Spleen (tissue), 11 donors: ENCODE measurements at regions not wholly inside any gene's neighbourhood (a gene's known extent, or its start where the extent isn't known, plus 50 kb on each side); places are given as distances from the start of the nearest gene placed in this dataset.

ENCODE experiments used
- DNase-seq: peaks from one replicate; pipeline ENCODE4 v3.0.0-alpha.2; 2020
- H3K27ac ChIP-seq, 8 donors: fragments of 200-600 bp; sonication (generic) in 7 of 8; 1 replicate in 4 of 8; 2 replicates in 4 of 8; pipeline versions ENCODE4 v1.5.0 to v1.8.0; 2016 to 2021; ENCODE audit warnings: inconsistent platforms in 4 of 8, mild to moderate bottlenecking in 4 of 8, moderate library complexity in 1 of 8
- H3K27me3 ChIP-seq, 7 donors: fragments of 200-600 bp; sonication (generic) in 6 of 7; replicated peaks in 1 of 7; 1 replicate in 4 of 7; 2 replicates in 3 of 7; pipeline versions ENCODE4 v1.5.0 to v1.8.0; 2016 to 2021; ENCODE audit warnings: inconsistent platforms in 3 of 7, mild to moderate bottlenecking in 1 of 7
- H3K36me3 ChIP-seq, 6 donors: fragments of 200-600 bp; sonication (generic) in 5 of 6; 1 replicate in 4 of 6; 2 replicates in 2 of 6; pipeline versions ENCODE4 v1.5.0 to v1.8.0; 2016 to 2021; ENCODE audit warnings: inconsistent platforms in 2 of 6
- H3K4me1 ChIP-seq, 6 donors: fragments of 200-600 bp; sonication (generic) in 5 of 6; 1 replicate in 3 of 6; 2 replicates in 3 of 6; pipeline versions ENCODE4 v1.5.0 to v1.8.0; 2016 to 2021; ENCODE audit warnings: inconsistent platforms in 3 of 6
- H3K4me3 ChIP-seq, 8 donors: fragments of 200-600 bp; sonication (generic) in 7 of 8; 1 replicate in 4 of 8; 2 replicates in 4 of 8; pipeline versions ENCODE4 v1.5.0 to v1.8.0; 2016 to 2021; ENCODE audit warnings: inconsistent platforms in 4 of 8, mild to moderate bottlenecking in 4 of 8, moderate library complexity in 2 of 8
- H3K9me3 ChIP-seq, 8 donors: fragments of 200-600 bp; sonication (generic) in 7 of 8; 1 replicate in 4 of 8; 2 replicates in 4 of 8; pipeline versions ENCODE4 v1.5.0 to v1.8.0; 2016 to 2021; ENCODE audit warnings: inconsistent platforms in 4 of 8
- CTCF ChIP-seq, 11 experiments: fragments of 200-600 bp in 7 of 11; fragments of 450-650 bp in 4 of 11; sonication (generic) in 4 of 11; IDR thresholded peaks in 8 of 11; conservative IDR thresholded peaks in 3 of 11; 1 replicate in 7 of 11; 2 replicates in 4 of 11; pipeline versions ENCODE4 v1.4.0 to v1.8.0; 2016 to 2021; ENCODE audit warnings: antibody characterized with exemption in 11 of 11, inconsistent platforms in 4 of 11, mild to moderate bottlenecking in 1 of 11
- POLR2A ChIP-seq, 3 donors: fragments of 450-650 bp; IDR thresholded peaks; one replicate each; pipeline ENCODE4 v1.5.1; 2017; ENCODE audit warnings: antibody characterized with exemption in 3 of 3, mild to moderate bottlenecking in 1 of 3
- POLR2AphosphoS5 ChIP-seq, 3 donors: sonication (generic); formaldehyde crosslinking; IDR thresholded peaks; one replicate each; pipeline ENCODE4 v1.5.1; 2017; ENCODE audit warnings: antibody characterized with exemption in 3 of 3
- whole genome bisulfite sequencing, 5 donors: extraction: QIAGEN DNeasy Blood & Tissue Kit in 3 of 5; methylation state at CpG; one replicate each; pipeline versions ENCODE4 v1.1.5 to v1.1.7; 2013 to 2018; 5-methylcytosine and 5-hydroxymethylcytosine counted together
- intact Hi-C: fragments of 100-400 bp; cut with DNase I; formaldehyde crosslinking; loops from one replicate; pipeline ENCODE4 v1.15.0; 2023; ENCODE audit warnings: low total_unique reads
- donor health status: healthy with polysubstance abuse.
- donor health status: DM: no; HTN: no; CAD: no; lungs with moderate emphysema.
- donor health status: DM: no; HTN: no; CAD: no.
- donor health status: Bipolar disorder and iron deficiency.
- donor health status: healthy.
- donor health status: DM: no; HTN: no; CAD: no.
- donor health status: DM: yes; HTN: yes; CAD: no.

GRCh38 chr13:30085087-30085486 is 222.3 kb downstream of the KATNAL1 start:
- Histone ChIP-seq H3K4me3 (no peak overlapping the region), H3K36me3 (no peaks in the 10 kb centered on the region), H3K4me1 (no peaks in the 10 kb centered on the region), H3K27ac (no peak overlapping the region), H3K9me3 (peaks cover 0 to 5% (median 0%) of the 10 kb centered on the region in 8 donors), H3K27me3 (peaks cover 0 to 5% (median 0%) of the 10 kb centered on the region in 7 donors)
- intact Hi-C loops = no loop called here
- TF ChIP-seq CTCF (IDR thresholded peaks at IDR 0.05 in 8 of 11, conservative IDR thresholded peaks at IDR 0.05 in 3 of 11) (no peak), POLR2A (IDR thresholded peaks at IDR 0.05) (no peak), POLR2AphosphoS5 (IDR thresholded peaks at IDR 0.05) (no peak)
- no peak for DNase-seq
- 81 to 97% (median 85%) methylated on average over 1 of the region's 1 CpG for WGBS, 5 donors

GRCh38 chr13:30082391-30082790 is 225.0 kb downstream of the KATNAL1 start:
- Histone ChIP-seq H3K36me3 (no peaks in the 10 kb centered on the region), H3K4me3 (no peak overlapping the region), H3K9me3 (peaks cover 0 to 5% (median 0%) of the 10 kb centered on the region in 8 donors), H3K27ac (no peak overlapping the region), H3K27me3 (peaks cover 0 to 5% (median 0%) of the 10 kb centered on the region in 7 donors), H3K4me1 (no peaks in the 10 kb centered on the region)
- intact Hi-C loops = no loop called here
- no peak for TF ChIP-seq POLR2A (IDR thresholded peaks at IDR 0.05)
- no peak for TF ChIP-seq POLR2AphosphoS5 (IDR thresholded peaks at IDR 0.05)
- TF ChIP-seq CTCF (IDR thresholded peaks at IDR 0.05 in 8 of 11, conservative IDR thresholded peaks at IDR 0.05 in 3 of 11) = no peak
- 85 to 96% (median 89%) methylated on average over 5 of the region's 5 CpGs for WGBS, 5 donors
- DNase-seq = no peak

GRCh38 chr13:30081331-30081730 is 226.0 kb downstream of the KATNAL1 start:
- Histone ChIP-seq H3K36me3 (no peaks in the 10 kb centered on the region), H3K27me3 (peaks cover 0 to 5% (median 0%) of the 10 kb centered on the region in 7 donors), H3K9me3 (peaks cover 0 to 5% (median 0%) of the 10 kb centered on the region in 8 donors), H3K4me1 (no peaks in the 10 kb centered on the region), H3K27ac (no peak overlapping the region), H3K4me3 (no peak overlapping the region)
- TF ChIP-seq CTCF (IDR thresholded peaks at IDR 0.05 in 8 of 11, conservative IDR thresholded peaks at IDR 0.05 in 3 of 11) (no peak), POLR2A (IDR thresholded peaks at IDR 0.05) (no peak), POLR2AphosphoS5 (IDR thresholded peaks at IDR 0.05) (no peak)
- intact Hi-C loops = no loop called here
- no peak for DNase-seq

GRCh38 chr13:30079501-30079900 is 227.8 kb downstream of the KATNAL1 start:
- H3K27me3 ChIP-seq = peaks cover 0 to 5% (median 0%) of the 10 kb centered on the region in 7 donors
- no peak overlapping the region for H3K27ac ChIP-seq
- no peaks in the 10 kb centered on the region for H3K36me3 ChIP-seq
- H3K4me3 ChIP-seq = no peak overlapping the region
- H3K9me3 ChIP-seq = peaks cover 0 to 5% (median 0%) of the 10 kb centered on the region in 8 donors
- 80 to 87% (median 84%) methylated on average over 9 of the region's 9 CpGs for WGBS, 5 donors
- intact Hi-C loops = no loop called here
- DNase-seq = no peak
- no peak for TF ChIP-seq POLR2AphosphoS5 (IDR thresholded peaks at IDR 0.05)
- TF ChIP-seq CTCF (IDR thresholded peaks at IDR 0.05 in 8 of 11, conservative IDR thresholded peaks at IDR 0.05 in 3 of 11) = no peak
- TF ChIP-seq POLR2A (IDR thresholded peaks at IDR 0.05) = no peak
- H3K4me1 ChIP-seq = no peaks in the 10 kb centered on the region
